DMS79 treated with DMSO at 0.1 percent for 48 hours (cell line): ENCODE measurements at regions not wholly inside any gene's neighbourhood (a gene's known extent, or its start where the extent isn't known, plus 50 kb on each side); places are given as distances from the start of the nearest gene placed in this dataset.
A peak's percentile ranks its signal among the peaks of the same experiment; 100 is the strongest.

ENCODE experiments used
- DNase-seq: peaks from one replicate; lab custom pipeline; 2025; lab: John Stamatoyannopoulos, UW

GRCh38 chr2:2540406-2540805 lies 209.3 kb upstream of the MYT1L start:
- DNase-seq = no peak

DNA sequence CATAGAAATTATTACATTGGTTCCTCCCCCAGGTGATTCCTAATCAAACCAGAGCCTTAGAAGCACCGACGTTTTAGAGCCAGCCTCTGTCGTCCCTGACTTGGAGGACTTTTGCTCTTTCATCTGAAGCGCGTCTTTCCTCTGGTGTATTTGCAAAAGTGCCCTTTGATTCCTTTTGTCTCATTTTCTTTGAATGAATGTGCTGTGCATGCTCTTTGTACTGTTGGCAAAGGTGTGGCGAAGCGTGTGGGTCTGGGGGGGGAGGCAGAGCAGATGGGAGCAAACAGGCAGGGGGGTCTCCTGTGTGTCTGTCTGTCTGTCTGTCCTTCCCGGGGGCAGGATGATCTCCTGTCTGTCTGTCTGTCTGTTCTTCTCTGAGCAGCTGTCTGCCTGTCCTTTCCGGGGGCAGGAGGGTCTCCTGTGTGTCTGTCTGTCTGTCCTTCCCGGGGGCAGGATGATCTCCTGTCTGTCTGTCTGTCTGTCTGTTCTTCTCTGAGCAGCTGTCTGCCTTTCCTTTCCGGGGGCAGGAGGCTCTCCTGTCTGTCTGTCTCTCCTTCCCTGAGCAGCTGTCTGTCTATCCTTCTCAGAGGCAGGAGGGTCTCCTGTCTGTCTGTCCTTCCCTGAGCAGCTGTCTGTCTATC lies 205.5 kb upstream of the MYT1L start:
- no peak for DNase-seq

DNA sequence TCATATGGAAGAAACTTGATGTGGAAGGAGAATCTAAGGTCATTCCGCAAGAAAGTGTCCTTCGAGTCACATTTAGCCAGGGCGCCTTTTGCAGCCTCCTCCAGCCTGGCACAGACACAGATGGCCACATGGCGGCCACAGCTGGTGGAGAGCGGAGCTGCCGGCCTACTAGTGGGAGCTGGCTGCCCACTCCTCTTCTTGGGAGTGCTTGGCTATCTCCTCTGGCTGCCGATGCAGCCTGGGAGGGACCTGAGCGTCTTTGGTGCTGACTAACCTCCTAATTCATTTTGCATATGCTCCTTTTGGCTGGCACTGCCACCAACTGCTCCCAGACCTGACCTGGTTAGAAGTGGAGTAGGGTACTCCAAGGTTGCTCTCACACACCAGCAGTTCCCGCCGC lies 199.3 kb upstream of the MYT1L start:
- DNase-seq = no peak

DNA sequence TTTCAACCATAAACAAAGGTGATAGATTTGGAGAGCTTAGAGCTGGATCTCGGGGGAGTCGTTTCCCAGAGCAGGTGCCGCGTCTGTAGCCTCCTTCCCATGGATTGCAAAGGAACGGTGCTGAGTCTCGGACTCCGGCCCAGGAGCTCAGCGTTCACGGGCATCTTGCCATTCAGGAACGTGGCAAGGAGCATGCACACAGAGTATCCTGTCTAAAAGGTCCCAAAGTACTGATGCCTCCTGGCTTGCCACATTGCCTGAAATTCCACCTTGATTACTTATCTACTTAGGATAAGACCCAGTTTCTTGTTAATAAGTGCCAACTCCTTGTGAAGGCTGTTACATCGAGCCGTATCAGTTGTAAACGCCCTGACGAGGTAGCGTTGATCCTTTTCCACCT lies 197.8 kb upstream of the MYT1L start:
- DNase-seq = peak; percentile 15

- DNase-seq = peak; percentile 8
Measured at GRCh38 chr2:2527148-2527547, 196.1 kb upstream of the MYT1L start.

- DNase-seq = no peak
Measured at GRCh38 chr2:2524348-2524941, 193.4 kb upstream of the MYT1L start.

DNA sequence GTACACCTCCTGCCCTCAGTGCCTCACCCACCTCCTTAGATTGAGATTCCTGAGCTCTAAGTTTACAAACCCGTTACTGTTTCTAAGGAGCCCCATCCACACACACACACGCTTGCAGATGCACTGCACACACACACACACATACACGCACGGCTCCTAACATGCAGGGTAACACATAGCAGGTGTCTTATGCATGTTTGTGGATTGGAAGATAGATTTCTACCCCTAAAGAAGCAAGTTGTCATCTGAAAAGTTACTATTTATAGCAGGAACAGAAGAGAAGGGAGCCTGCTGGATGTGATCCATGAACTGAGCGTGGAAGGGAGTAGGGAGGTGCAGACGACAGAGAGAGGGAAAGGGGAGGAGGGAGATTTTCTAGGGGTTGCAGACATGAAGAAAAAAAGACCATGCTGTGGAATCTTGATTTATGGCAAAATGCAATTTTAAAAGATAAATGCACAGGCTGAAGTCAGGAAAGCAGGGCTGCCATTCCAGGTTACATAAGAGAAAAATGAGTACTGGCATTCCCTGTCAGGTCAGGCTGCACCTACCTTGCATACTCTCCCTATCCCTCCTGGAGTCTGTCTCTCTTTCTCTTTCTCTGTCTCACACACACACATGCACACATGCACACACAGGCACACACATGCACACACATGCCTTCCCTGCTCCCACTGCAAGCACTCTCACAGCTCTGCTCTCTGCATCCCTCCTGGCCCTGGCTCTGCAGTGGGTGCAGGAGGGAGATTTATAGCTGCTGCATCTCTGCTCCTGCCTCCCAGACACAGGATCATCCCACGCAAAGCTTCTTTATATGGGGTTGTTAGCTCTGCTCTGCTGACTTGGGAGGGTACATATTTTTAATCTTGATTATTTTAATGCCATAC lies 192.6 kb upstream of the MYT1L start:
- no peak for DNase-seq

DNA sequence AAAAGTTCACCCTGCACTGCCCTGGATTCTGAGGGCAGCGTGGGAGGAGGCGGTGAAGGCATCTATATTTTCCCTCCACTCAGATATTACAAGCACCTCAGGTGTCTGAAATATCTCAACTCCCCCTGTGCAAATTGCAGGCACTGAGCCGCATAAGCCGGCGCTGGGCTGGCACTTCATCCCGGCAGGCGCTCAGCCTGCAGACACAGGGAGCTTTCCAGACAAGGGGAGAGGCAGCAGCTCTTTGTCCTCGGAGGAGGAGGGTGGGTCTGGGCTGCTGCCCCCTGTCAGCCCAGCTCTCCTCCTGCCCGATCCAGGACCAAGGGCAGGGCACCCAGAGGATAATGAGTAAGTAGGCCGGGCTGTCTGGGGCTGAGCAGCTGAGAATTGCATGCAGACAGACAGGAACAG lies 189.3 kb upstream of the MYT1L start:
- no peak for DNase-seq

DNA sequence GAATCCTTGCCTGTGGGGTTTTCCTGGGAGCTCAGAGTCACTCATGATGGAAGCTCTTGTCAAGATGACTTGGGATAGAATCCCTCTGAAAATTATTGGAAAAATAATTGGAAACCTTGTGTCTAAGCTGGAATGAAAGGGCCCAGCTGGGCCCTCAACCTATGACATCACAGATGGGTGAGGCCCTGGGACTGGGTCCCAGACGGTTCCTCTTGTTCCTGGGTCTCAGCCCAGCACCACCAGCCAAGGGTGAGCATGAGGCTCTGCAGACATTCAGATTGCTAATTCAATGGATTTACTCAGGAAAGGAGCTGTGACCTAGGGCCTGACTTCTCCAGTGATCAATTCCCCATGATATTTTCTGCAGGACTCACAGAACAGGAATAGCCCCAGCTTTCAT lies 188.3 kb upstream of the MYT1L start:
- no peak for DNase-seq

GRCh38 chr2:2517399-2517798 lies 186.3 kb upstream of the MYT1L start:
- no peak for DNase-seq

GRCh38 chr2:2516386-2516785 lies 185.3 kb upstream of the MYT1L start:
- no peak for DNase-seq

DNA sequence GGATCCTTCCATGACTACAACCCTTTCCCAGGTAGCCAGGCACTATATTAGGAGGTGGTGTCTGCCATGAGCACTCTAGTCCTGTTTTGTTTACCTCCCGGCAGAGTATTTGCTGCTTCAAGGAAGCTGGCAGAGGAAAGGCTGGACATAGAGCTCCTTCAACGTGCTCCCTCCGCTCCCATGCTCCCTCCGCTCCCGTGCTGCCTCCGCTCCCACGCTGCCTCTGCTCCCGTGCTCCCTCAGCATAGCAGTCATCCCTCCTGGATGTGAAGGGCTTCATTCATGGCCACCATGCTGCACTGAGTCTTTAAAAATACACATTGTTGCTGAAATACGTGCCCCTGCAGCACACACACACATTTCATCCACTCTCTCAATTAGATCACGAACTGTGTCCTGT lies 181.9 kb upstream of the MYT1L start:
- no peak for DNase-seq

DNA sequence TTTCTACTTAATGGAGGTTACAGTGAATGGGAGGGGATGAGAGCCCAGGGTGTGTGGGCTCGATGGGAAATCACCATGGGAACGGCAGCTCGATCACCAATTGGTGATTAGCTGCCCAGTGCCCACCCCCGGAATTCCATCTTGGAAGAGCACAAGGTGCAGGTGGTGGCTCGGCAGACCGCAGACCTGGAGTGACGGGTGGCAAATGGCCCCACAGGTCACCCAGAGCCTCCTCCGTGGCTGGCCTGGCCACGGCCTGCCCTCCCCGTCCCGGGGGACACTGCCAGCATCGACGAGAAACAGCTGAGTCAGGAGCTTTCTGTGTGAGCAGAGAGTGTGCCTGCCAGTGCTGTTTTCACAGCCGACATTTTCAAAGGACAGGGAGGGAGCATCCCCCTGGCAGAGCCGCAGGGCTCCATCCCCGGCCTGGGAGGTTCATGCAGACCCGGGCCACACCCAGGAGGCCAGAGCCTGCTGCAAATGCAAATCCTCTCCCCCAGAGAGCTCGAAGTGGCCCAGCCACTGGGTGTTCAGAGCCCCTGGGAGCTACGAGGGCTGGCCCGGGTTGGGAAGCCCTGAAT lies 176.4 kb upstream of the MYT1L start:
- no peak for DNase-seq

DNA sequence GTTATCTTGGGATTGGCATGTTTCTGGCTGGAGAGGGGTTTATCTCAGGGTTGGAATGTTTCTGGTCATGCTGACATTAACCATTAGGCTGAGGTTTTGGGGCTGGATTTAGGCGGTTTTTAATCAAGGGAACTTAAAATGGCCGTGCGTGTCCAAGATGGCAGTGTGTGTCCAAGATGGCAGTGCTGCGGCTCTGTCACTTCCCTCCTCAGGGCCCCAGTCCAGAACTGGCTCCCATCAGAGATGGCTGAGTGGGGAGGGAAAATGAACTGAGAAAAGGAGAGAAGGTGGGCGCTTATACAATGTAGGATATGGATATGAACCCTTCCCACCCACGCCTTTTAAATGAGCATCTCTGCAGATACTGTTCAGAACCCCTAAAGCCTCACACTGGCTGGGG lies 175.5 kb upstream of the MYT1L start:
- no peak for DNase-seq

- DNase-seq = no peak
Measured at GRCh38 chr2:2505604-2506003, 174.5 kb upstream of the MYT1L start.

DNA sequence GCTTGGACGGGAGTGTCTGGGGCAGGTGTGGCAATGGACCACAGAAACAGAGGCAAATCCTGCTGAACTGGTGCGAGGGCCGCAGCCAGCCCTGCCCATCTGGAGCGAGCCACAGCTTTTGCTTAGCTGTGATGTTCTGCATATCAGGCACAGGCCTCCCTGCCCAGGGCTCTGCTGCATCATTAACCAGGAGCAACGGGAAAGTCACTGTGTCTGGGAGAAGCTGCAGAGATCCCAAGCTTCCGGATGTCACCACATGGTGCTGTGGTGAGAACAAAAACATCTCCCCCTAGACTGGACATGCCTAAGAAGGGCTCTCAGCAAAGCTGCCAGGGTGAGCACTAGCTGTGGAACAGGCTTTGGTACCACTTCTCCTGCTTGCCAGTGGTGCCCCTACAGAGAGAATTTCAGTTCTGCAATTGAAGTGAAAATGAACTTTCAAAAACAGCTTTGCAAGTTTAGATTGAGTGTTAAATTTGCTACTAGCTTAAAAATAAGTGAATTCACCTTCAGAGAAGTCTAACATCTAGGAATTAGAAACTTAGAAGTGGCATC lies 172.9 kb upstream of the MYT1L start:
- no peak for DNase-seq

DNA sequence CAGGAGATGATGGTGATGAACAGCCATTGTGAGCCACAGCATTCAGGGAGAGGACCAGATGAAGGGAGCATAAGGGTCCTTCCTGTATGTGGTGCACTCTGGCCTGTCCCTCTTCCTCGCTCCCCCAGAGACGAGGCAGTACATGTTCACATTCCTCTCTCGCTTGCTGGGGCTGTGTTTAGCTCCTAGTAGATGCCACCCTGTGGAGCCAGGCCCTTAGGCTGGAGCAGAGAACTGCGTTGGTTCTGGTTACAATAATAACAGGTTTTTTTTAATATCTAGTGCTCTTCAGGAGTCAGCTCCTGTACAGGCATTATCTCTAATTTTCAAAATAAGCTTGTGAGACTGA lies 171.1 kb upstream of the MYT1L start:
- peak; percentile 7 for DNase-seq

DNA sequence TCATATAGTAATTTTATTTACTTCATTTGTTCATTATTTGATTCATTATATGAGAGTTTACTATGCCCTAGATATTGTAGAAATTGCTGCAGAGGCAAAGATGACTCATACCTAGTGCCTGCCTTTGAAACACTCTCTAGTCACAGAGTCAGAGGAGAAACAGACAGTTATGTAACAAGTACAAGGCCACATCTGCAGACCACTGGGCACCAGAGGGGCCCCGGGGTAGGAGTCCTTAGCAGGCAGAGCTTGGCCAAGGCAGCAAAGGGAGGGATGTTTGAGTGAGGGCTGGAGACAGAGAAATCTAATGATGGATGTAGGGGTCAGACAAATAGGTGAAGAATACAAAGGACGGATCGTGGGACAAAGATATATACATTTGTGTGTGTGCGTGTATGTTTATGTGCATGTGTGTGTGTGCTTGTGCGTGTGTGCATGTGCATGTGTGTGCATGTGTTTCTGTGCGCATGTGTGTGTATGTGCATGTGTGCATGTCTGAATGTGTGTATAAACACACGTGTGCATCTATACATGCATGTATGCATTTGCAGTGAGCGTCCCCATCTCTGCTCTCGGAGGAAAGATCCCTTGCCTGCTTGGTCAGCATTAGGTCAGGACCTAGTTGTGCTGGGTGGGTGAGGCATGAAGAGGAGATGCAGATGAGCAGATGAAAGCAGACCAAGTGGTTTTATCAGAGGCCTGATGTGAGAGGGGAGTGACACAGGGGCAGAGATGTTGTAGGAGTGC lies 170.6 kb upstream of the MYT1L start:
- DNase-seq = no peak

GRCh38 chr2:2495606-2496005 lies 164.5 kb upstream of the MYT1L start:
- no peak for DNase-seq

DNA sequence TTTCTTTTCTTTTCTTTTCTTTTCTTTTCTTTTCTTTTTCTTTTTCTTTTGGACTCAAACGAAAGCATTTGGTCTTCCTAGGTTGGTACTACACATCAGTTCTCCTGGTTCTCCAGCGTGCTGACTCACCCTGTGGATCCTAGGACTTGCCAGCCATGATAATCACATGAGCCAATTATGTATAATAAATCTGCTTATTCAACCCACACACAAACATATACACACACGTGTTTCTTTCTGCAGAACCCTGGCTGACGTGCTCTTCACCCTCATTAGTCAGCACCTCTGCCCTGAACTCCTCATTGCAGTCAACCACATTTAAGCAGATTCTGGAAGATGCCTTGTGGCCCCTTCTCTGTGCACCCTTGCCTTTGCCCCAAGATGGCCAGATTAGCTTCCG lies 162.4 kb upstream of the MYT1L start:
- no peak for DNase-seq

DNA sequence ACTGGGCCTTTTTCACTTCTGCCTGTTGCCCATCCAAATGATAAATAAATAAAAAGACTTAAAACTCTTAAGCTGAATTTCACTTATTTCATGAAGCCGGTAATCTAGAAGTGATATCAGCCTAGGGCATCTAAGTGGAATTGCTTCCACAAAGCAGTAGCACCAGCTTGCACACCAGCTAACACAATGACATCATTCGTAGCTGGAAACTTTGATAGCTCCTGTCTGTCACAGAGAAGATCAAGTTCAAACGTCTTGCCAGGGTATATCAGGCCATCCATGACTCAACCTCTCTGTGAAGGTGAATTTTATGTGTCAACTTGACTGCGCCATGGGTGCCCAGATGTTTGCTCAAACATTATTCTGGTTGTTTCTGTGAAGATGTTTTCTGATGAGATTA lies 161.7 kb upstream of the MYT1L start:
- DNase-seq = no peak

- no peak for DNase-seq
Measured at GRCh38 chr2:2491964-2492363, 160.9 kb upstream of the MYT1L start.
